Ascending aorta (tissue), 2 donors: ENCODE measurements at regions not wholly inside any gene's neighbourhood (a gene's known extent, or its start where the extent isn't known, plus 50 kb on each side); places are given as distances from the start of the nearest gene placed in this dataset.

Experiments
- DNase-seq, 2 donors: peaks; one replicate each; pipeline ENCODE4 v3.0.0-alpha.2; 2019; ENCODE audit warnings: low spot score in 2 of 2
- H3K27ac ChIP-seq, 2 donors: fragments of 200-600 bp; sonication (generic); one replicate each; pipeline ENCODE4 v1.5.1; 2016 to 2017; ENCODE audit warnings: mild to moderate bottlenecking in 1 of 2
- H3K27me3 ChIP-seq: fragments of 200-600 bp; sonication (generic); one replicate; pipeline ENCODE4 v1.5.1; 2017
- H3K36me3 ChIP-seq, 2 donors: fragments of 200-600 bp; sonication (generic); one replicate each; pipeline ENCODE4 v1.5.1; 2016
- H3K4me1 ChIP-seq, 2 donors: fragments of 200-600 bp; sonication (generic); one replicate each; pipeline ENCODE4 v1.5.1; 2016 to 2017; ENCODE audit warnings: mild to moderate bottlenecking in 1 of 2
- H3K4me3 ChIP-seq, 2 donors: fragments of 200-600 bp; sonication (generic); one replicate each; pipeline ENCODE4 v1.5.1; 2016 to 2017; ENCODE audit warnings: mild to moderate bottlenecking in 1 of 2
- H3K9me3 ChIP-seq, 2 donors: fragments of 200-600 bp; sonication (generic); one replicate each; pipeline ENCODE4 v1.5.1; 2016
- CTCF ChIP-seq, 3 experiments: fragments of 200-600 bp in 2 of 3; fragments of 450-650 bp in 1 of 3; sonication (generic) in 2 of 3; IDR thresholded peaks; one replicate each; pipeline ENCODE4 v1.5.1; 2016 to 2019; ENCODE audit warnings: antibody characterized with exemption in 3 of 3, mild to moderate bottlenecking in 1 of 3, moderate library complexity in 1 of 3
- intact Hi-C: fragments of 100-400 bp; cut with DNase I; formaldehyde crosslinking; loops from one replicate; pipeline ENCODE4 v1.15.1; 2023

- no peaks in the 10 kb centered on the region for H3K4me1 ChIP-seq
- H3K9me3 ChIP-seq = no peaks in the 10 kb centered on the region
- no peak overlapping the region for H3K4me3 ChIP-seq
- TF ChIP-seq CTCF (IDR thresholded peaks at IDR 0.05) = no peak
- no peaks in the 10 kb centered on the region for H3K27me3 ChIP-seq
- no peak overlapping the region for H3K27ac ChIP-seq
- intact Hi-C loops = no loop called here
- no peak for DNase-seq
- no peaks in the 10 kb centered on the region for H3K36me3 ChIP-seq
Measured at GRCh38 chr5:6909901-6910300, 196.7 kb downstream of the TENT4A start.

DNA sequence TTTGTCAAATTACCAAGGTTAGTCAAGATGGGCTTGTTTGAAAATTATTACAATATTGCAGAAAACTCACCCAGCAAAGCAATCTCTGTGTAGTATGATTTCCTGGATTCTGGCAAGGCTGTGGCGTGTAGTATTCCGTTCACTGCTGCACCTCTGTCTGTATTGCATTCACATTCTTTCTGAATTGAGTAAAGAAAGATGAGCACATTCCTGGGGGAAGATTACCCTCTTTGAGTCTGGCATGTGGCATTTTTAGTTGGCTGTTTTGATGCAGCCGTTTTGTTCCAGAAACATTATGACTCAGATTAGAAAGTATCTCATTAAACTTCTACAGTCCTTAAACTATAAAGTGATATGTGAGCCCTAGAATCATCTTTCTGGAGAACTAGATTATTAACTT lies 197.7 kb downstream of the TENT4A start:
- H3K27me3 ChIP-seq = no peaks in the 10 kb centered on the region
- intact Hi-C loops = no loop called here
- no peak overlapping the region for H3K4me3 ChIP-seq
- H3K36me3 ChIP-seq = no peaks in the 10 kb centered on the region
- DNase-seq = no peak
- H3K9me3 ChIP-seq = no peaks in the 10 kb centered on the region
- TF ChIP-seq CTCF (IDR thresholded peaks at IDR 0.05) = no peak
- H3K4me1 ChIP-seq = no peaks in the 10 kb centered on the region
- H3K27ac ChIP-seq = no peak overlapping the region

GRCh38 chr5:6914347-6914746 lies 201.1 kb downstream of the TENT4A start:
- DNase-seq = no peak
- intact Hi-C loops = no loop called here
- no peak for TF ChIP-seq CTCF (IDR thresholded peaks at IDR 0.05)
- no peaks in the 10 kb centered on the region for H3K4me1 ChIP-seq
- H3K9me3 ChIP-seq = no peaks in the 10 kb centered on the region
- H3K27me3 ChIP-seq = no peaks in the 10 kb centered on the region
- no peak overlapping the region for H3K27ac ChIP-seq
- no peak overlapping the region for H3K4me3 ChIP-seq
- no peaks in the 10 kb centered on the region for H3K36me3 ChIP-seq

- Histone ChIP-seq H3K4me1 (no peaks in the 10 kb centered on the region), H3K27me3 (no peaks in the 10 kb centered on the region), H3K27ac (no peak overlapping the region), H3K4me3 (no peak overlapping the region), H3K36me3 (no peaks in the 10 kb centered on the region), H3K9me3 (no peaks in the 10 kb centered on the region)
- no peak for DNase-seq
- TF ChIP-seq CTCF (IDR thresholded peaks at IDR 0.05) = no peak
- intact Hi-C loops = no loop called here
Measured at GRCh38 chr5:6915574-6915973, 202.3 kb downstream of the TENT4A start.

GRCh38 chr5:6918255-6918654 lies 205.0 kb downstream of the TENT4A start:
- Histone ChIP-seq H3K9me3 (peaks cover 0 to 5% of the 10 kb centered on the region in 2 donors), H3K4me1 (no peaks in the 10 kb centered on the region), H3K27me3 (no peaks in the 10 kb centered on the region), H3K4me3 (no peak overlapping the region), H3K27ac (no peak overlapping the region), H3K36me3 (no peaks in the 10 kb centered on the region)
- intact Hi-C loops = no loop called here
- TF ChIP-seq CTCF (IDR thresholded peaks at IDR 0.05) = no peak
- no peak for DNase-seq

DNA sequence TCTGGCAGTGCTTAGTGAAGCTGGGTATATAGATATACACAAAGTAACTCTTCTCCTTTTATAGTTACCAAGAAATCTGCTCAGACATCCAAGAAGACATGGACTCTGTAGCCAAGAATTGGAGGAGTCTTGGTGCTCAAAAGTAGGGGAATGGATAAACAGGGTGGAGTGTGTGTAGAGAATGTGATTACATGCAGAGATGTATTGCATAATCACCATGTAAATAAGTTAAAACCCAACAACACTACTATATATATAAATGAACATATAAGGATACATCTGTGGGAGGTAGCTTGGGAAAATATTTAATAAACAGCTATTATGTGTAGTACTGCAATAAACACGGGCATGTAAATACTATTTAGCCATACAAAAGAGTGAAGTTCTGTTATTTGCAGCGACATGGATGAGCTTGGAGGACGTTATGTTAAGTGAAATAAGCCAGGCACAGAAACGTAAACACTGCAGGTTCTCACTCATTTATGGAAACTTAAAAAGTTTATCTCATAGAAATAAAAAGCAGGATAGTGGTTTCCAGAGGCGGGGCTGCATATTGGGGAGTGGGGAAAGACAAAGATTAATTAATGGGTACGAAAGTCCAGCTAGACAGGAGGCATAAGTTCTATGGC lies 207.5 kb downstream of the TENT4A start:
- Histone ChIP-seq H3K27ac (no peak overlapping the region), H3K27me3 (no peaks in the 10 kb centered on the region), H3K4me3 (no peak overlapping the region), H3K9me3 (peaks cover 0 to 5% of the 10 kb centered on the region in 2 donors), H3K4me1 (no peaks in the 10 kb centered on the region), H3K36me3 (no peaks in the 10 kb centered on the region)
- DNase-seq = no peak
- intact Hi-C loops = no loop called here
- no peak for TF ChIP-seq CTCF (IDR thresholded peaks at IDR 0.05)
